Lower leg skin (tissue), 4 donors: ENCODE measurements at regions not wholly inside any gene's neighbourhood (a gene's known extent, or its start where the extent isn't known, plus 50 kb on each side); places are given as distances from the start of the nearest gene placed in this dataset.

Source experiments
- DNase-seq, 2 donors: peaks; one replicate each; pipeline ENCODE4 v3.0.0-alpha.2; 2019; ENCODE audit warnings: low spot score in 2 of 2
- H3K4me3 ChIP-seq: fragments of 200-600 bp; sonication (generic); 2 replicates; pipeline ENCODE4 v1.5.1; 2017; ENCODE audit warnings: mild to moderate bottlenecking, low read depth; ENCODE audit not compliant: poor library complexity, severe bottlenecking
- CTCF ChIP-seq, 3 donors: fragments of 450-650 bp; IDR thresholded peaks; one replicate each; pipeline ENCODE4 v1.5.1; 2016; ENCODE audit warnings: antibody characterized with exemption in 3 of 3, mild to moderate bottlenecking in 3 of 3, moderate library complexity in 2 of 3
- POLR2A ChIP-seq, 2 donors: fragments of 450-650 bp; IDR thresholded peaks; one replicate each; pipeline ENCODE4 v1.6.1; 2016 to 2017; ENCODE audit warnings: antibody characterized with exemption in 2 of 2, mild to moderate bottlenecking in 1 of 2, moderate library complexity in 1 of 2
- WGBS, 2 donors: methylation state at CpG; one replicate each; pipeline ENCODE4 v1.1.5; 2018; 5-methylcytosine and 5-hydroxymethylcytosine counted together
- intact Hi-C: fragments of 100-400 bp; cut with DNase I; formaldehyde crosslinking; loops from one replicate; pipeline ENCODE4 v1.15.0; 2023; ENCODE audit warnings: low total_unique reads

- H3K4me3 ChIP-seq: no peak overlapping the region
- DNase-seq: no peak
- intact Hi-C loops: no loop called here
- WGBS, 2 donors: 47% methylated on average over 2 of the region's 2 CpGs
- no peak for TF ChIP-seq CTCF (IDR thresholded peaks at IDR 0.05)
- no peak for TF ChIP-seq POLR2A (IDR thresholded peaks at IDR 0.05)
These were observed 947.5 kb downstream of the CDH11 start for GRCh38 chr16:64174327-64174726.

GRCh38 chr16:64172652-64173051 is 949.2 kb downstream of the CDH11 start:
- intact Hi-C loops: no loop called here
- WGBS, 2 donors: 82 to 88% methylated on average over 3 of the region's 3 CpGs
- DNase-seq: no peak
- no peak for TF ChIP-seq CTCF (IDR thresholded peaks at IDR 0.05)
- no peak overlapping the region for H3K4me3 ChIP-seq

- intact Hi-C loops: no loop called here
- WGBS, 2 donors: 89 to 90% methylated on average over 1 of the region's 1 CpG
- DNase-seq: no peak
- TF ChIP-seq CTCF (IDR thresholded peaks at IDR 0.05) (no peak), POLR2A (IDR thresholded peaks at IDR 0.05) (no peak)
- no peak overlapping the region for H3K4me3 ChIP-seq
These were observed 949.6 kb downstream of the CDH11 start for GRCh38 chr16:64172226-64172625.

- no peak overlapping the region for H3K4me3 ChIP-seq
- WGBS, 2 donors: 78 to 81% methylated on average over 2 of the region's 2 CpGs
- intact Hi-C loops: no loop called here
- no peak for TF ChIP-seq CTCF (IDR thresholded peaks at IDR 0.05)
- no peak for TF ChIP-seq POLR2A (IDR thresholded peaks at IDR 0.05)
- no peak for DNase-seq
These were observed 950.2 kb downstream of the CDH11 start for GRCh38 chr16:64171632-64172031.

GRCh38 chr16:64168371-64168770 is 953.5 kb downstream of the CDH11 start:
- H3K4me3 ChIP-seq: no peak overlapping the region
- DNase-seq: no peak
- intact Hi-C loops: no loop called here
- TF ChIP-seq CTCF (IDR thresholded peaks at IDR 0.05) (no peak), POLR2A (IDR thresholded peaks at IDR 0.05) (no peak)
- WGBS, 2 donors: 45 to 48% methylated on average over 1 of the region's 1 CpG

GRCh38 chr16:64167936-64168335 is 953.9 kb downstream of the CDH11 start:
- intact Hi-C loops: no loop called here
- DNase-seq: no peak
- 62 to 73% methylated on average over 12 of the region's 12 CpGs for WGBS, 2 donors
- H3K4me3 ChIP-seq: no peak overlapping the region
- no peak for TF ChIP-seq CTCF (IDR thresholded peaks at IDR 0.05)
- TF ChIP-seq POLR2A (IDR thresholded peaks at IDR 0.05): no peak
